Esophagus muscularis mucosa (tissue), 3 donors: ENCODE measurements at regions not wholly inside any gene's neighbourhood (a gene's known extent, or its start where the extent isn't known, plus 50 kb on each side); places are given as distances from the start of the nearest gene placed in this dataset.

Source experiments
- CTCF ChIP-seq, 3 experiments: fragments of 200-600 bp in 2 of 3; fragments of 450-650 bp in 1 of 3; sonication (generic) in 2 of 3; IDR thresholded peaks; one replicate each; pipeline ENCODE4 v1.5.1; 2017 to 2019; ENCODE audit warnings: antibody characterized with exemption in 3 of 3, mild to moderate bottlenecking in 2 of 3, moderate library complexity in 1 of 3
- POLR2A ChIP-seq: fragments of 450-650 bp; IDR thresholded peaks from one replicate; pipeline ENCODE4 v1.6.1; 2017; ENCODE audit warnings: antibody characterized with exemption, moderate library complexity, mild to moderate bottlenecking, low read depth

DNA sequence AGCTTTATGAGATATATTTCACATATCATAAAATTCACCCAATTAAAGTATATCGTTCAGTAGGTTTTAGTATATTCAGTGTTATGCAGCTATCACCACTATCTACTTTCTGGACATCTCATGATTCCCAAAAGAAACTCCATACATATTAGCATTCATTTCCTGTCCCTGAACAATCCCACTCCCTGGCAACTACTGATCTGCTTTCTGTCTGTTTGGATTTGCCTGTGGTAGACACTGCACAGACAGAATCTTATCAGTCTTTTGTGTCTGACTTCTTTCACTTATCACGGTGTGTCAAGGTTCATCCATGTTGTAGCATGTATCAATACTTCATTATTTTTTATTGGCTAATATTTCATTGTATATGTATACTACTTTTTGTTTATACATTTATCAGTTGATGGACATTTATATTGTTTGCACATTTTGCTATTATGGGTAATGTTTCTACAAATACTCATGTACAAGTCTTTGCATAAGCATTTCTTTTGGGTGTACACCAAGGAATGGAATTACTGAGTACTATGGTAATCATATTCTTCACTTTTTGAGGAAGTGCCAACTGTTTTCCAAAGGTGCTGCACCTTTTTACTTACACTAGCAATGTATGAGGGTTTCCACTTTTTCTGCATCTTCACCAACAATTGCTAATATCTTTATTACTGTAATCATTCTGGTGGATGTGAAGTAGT lies 373.9 kb downstream of the AASDHPPT start:
- TF ChIP-seq CTCF (IDR thresholded peaks at IDR 0.05), result no peak
- no peak for TF ChIP-seq POLR2A
